ENCODE measurements at regions not wholly inside any gene's neighbourhood (a gene's known extent, or its start where the extent isn't known, plus 50 kb on each side); places are given as distances from the start of the nearest gene placed in this dataset.

- no peak for TF ChIP-seq CTCF (IDR thresholded peaks at IDR 0.05; ENCODE audit: insufficient read depth, low read depth, low read length, missing control alignments)
- DNase-seq (ENCODE audit: low read depth): no peak
- H3K4me3 ChIP-seq (ENCODE audit: low read depth, low read length): no peak overlapping the region
Observed at GRCh38 chr10:64369885-64370773, 848.9 kb downstream of the REEP3 start.

GRCh38 chr10:64374346-64374745, 853.1 kb downstream of the REEP3 start:
- DNase-seq (ENCODE audit: low read depth): no peak
- H3K4me3 ChIP-seq (ENCODE audit: low read depth, low read length): no peak overlapping the region
- TF ChIP-seq CTCF (IDR thresholded peaks at IDR 0.05; ENCODE audit: insufficient read depth, low read depth, low read length, missing control alignments): no peak

GRCh38 chr10:64376167-64376566, 855.0 kb downstream of the REEP3 start:
- no peak for TF ChIP-seq CTCF (IDR thresholded peaks at IDR 0.05; ENCODE audit: insufficient read depth, low read depth, low read length, missing control alignments)
- H3K4me3 ChIP-seq (ENCODE audit: low read depth, low read length): no peak overlapping the region
- DNase-seq (ENCODE audit: low read depth): no peak

- no peak overlapping the region for H3K4me3 ChIP-seq (ENCODE audit: low read depth, low read length)
- DNase-seq (ENCODE audit: low read depth): peak; percentile 11
- TF ChIP-seq CTCF (IDR thresholded peaks at IDR 0.05; ENCODE audit: insufficient read depth, low read depth, low read length, missing control alignments): no peak
Observed at GRCh38 chr10:64379898-64380297, 858.7 kb downstream of the REEP3 start.

- H3K4me3 ChIP-seq (ENCODE audit: low read depth, low read length): no peak overlapping the region
- no peak for TF ChIP-seq CTCF (IDR thresholded peaks at IDR 0.05; ENCODE audit: insufficient read depth, low read depth, low read length, missing control alignments)
- DNase-seq (ENCODE audit: low read depth): no peak
Observed at GRCh38 chr10:64385355-64385754, 864.2 kb downstream of the REEP3 start.

- no peak for TF ChIP-seq CTCF (IDR thresholded peaks at IDR 0.05; ENCODE audit: insufficient read depth, low read depth, low read length, missing control alignments)
- H3K4me3 ChIP-seq (ENCODE audit: low read depth, low read length): no peak overlapping the region
- DNase-seq (ENCODE audit: low read depth): no peak
Observed at GRCh38 chr10:64394744-64395143, 873.5 kb downstream of the REEP3 start.
